ENCODE measurements at regions not wholly inside any gene's neighbourhood (a gene's known extent, or its start where the extent isn't known, plus 50 kb on each side); places are given as distances from the start of the nearest gene placed in this dataset.

DNA sequence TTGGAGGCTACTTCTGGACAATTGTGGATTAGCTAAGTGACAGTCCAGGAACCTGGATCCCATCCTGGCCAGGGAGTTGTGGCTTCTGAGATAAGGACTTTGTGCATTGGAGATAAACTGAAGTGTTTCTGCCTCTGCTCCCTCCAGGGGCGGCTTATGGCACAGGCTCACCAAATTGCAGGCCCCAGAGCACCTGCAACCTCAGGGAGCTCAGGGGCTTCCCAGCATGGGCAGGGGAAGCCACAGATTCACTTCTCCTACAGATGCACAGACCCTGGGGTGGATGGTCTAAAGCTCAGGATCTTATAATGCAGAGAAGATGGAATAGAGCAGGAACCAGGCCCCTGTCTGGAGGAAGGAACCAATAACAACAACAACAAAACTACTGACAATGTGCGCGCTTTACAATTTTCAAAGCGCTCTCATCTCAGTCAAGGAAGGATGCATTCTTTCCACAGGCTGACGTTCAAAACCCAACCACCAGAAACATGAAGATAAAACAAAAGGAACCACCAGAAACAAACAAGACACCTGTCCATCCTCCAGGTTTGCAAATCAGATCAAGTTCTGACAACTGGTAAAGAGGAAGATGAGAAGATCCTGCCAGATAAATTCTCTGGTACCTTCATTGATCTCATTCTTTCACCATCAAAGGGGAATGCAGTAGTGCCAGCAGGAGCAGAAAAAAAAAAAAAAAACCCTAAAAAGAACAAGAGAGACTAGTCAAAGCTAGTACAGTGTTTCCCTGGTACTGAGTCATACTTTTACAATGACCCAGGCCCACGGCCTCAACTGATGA lies 121.0 kb upstream of the IRF2BP2 start (continued):
- TF ChIP-seq, protein P1, sequence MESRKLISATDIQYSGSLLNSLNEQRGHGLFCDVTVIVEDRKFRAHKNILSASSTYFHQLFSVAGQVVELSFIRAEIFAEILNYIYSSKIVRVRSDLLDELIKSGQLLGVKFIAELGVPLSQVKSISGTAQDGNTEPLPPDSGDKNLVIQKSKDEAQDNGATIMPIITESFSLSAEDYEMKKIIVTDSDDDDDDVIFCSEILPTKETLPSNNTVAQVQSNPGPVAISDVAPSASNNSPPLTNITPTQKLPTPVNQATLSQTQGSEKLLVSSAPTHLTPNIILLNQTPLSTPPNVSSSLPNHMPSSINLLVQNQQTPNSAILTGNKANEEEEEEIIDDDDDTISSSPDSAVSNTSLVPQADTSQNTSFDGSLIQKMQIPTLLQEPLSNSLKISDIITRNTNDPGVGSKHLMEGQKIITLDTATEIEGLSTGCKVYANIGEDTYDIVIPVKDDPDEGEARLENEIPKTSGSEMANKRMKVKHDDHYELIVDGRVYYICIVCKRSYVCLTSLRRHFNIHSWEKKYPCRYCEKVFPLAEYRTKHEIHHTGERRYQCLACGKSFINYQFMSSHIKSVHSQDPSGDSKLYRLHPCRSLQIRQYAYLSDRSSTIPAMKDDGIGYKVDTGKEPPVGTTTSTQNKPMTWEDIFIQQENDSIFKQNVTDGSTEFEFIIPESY (IDR thresholded peaks at IDR 0.05; ENCODE audit: borderline replicate concordance, low read depth) = no peak
- TF ChIP-seq, protein P2, sequence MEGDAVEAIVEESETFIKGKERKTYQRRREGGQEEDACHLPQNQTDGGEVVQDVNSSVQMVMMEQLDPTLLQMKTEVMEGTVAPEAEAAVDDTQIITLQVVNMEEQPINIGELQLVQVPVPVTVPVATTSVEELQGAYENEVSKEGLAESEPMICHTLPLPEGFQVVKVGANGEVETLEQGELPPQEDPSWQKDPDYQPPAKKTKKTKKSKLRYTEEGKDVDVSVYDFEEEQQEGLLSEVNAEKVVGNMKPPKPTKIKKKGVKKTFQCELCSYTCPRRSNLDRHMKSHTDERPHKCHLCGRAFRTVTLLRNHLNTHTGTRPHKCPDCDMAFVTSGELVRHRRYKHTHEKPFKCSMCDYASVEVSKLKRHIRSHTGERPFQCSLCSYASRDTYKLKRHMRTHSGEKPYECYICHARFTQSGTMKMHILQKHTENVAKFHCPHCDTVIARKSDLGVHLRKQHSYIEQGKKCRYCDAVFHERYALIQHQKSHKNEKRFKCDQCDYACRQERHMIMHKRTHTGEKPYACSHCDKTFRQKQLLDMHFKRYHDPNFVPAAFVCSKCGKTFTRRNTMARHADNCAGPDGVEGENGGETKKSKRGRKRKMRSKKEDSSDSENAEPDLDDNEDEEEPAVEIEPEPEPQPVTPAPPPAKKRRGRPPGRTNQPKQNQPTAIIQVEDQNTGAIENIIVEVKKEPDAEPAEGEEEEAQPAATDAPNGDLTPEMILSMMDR (IDR thresholded peaks at IDR 0.05) = no peak
- TF ChIP-seq RCOR1 (IDR thresholded peaks at IDR 0.05; ENCODE audit: low read length) = no peak
- TF ChIP-seq NRF1 (IDR thresholded peaks at IDR 0.05; ENCODE audit: low read depth, low read length) = no peak
- TF ChIP-seq, protein P3, sequence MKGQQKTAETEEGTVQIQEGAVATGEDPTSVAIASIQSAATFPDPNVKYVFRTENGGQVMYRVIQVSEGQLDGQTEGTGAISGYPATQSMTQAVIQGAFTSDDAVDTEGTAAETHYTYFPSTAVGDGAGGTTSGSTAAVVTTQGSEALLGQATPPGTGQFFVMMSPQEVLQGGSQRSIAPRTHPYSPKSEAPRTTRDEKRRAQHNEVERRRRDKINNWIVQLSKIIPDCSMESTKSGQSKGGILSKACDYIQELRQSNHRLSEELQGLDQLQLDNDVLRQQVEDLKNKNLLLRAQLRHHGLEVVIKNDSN (IDR thresholded peaks at IDR 0.05; ENCODE audit: borderline replicate concordance, low read depth) = no peak
- TF ChIP-seq EP300 (IDR thresholded peaks at IDR 0.05; ENCODE audit: borderline replicate concordance in 1 of 2, low read depth in 1 of 2, low read length in 1 of 2) = peak in 1 of 2 experiments; percentile 46; a peak in 1 of 4 replicates

DNA sequence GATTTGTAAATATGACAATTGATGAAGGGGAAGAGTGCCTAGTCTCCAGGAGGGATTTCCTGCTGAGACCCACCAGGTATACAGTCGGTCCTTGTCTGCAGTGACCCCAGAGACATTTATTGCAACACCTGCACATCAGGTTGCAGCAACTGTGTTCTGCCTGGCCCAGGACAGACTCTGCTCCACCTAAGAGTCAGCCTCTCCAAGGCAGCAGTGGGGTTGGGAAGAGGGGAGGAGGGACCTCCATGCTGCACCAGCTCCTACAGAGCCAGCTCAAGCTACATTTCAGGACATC lies 120.4 kb upstream of the IRF2BP2 start:
- Histone ChIP-seq H3K79me2 (ENCODE audit: insufficient read depth) (no peaks in the 10 kb centered on the region), H3K4me1 (ENCODE audit: control insufficient read depth in 1 of 2, insufficient read depth in 2 of 2, low read depth in 1 of 2, low read length in 1 of 2) (peaks cover 43 to 44% of the 10 kb centered on the region in 2 experiments), H3K4me2 (no peak overlapping the region), H4K20me1 (ENCODE audit: insufficient read depth) (no peaks in the 10 kb centered on the region), H2AFZ (ENCODE audit: low read depth) (no peak overlapping the region), H3K27me3 (ENCODE audit: insufficient read depth) (no peaks in the 10 kb centered on the region), H3K4me3 (ENCODE audit: low read depth in 2 of 2, low read length in 1 of 2) (no peak overlapping the region), H3K9me2 (no peaks in the 10 kb centered on the region), H3K27ac (ENCODE audit: low read depth in 2 of 2, low read length in 1 of 2) (peak overlapping the region in 1 of 2 experiments; percentile 90; a peak in 1 of 4 replicates), H3K9me3 (no peaks in the 10 kb centered on the region), H3K9ac (no peak overlapping the region), H3K36me3 (replicated peaks in 1 of 2; ENCODE audit: control insufficient read depth in 1 of 2, insufficient read depth in 2 of 2, low read length in 1 of 2) (no peaks in the 10 kb centered on the region), H3F3A (replicated peaks; ENCODE audit: insufficient read depth) (peaks cover 20% of the 10 kb centered on the region)
- ChIA-PET CTCF (interaction anchor here (0.9 to 1.2 kb wide), 3 partner anchors 120 to 354 kb away, joined by 3 read pairs; partner anchors contain the start of gene IRF2BP2), POLR2A (interaction anchor here (1.0 kb wide), 1 partner anchor 119 kb away, joined by 3 read pairs; no protein-coding TSS in a partner anchor)
- TF ChIP-seq SMC3 (IDR thresholded peaks at IDR 0.05; ENCODE audit: low read depth, low read length) (no peak), YY1 (IDR thresholded peaks at IDR 0.05; ENCODE audit: low read depth) (no peak), EZH2phosphoT487 (IDR thresholded peaks at IDR 0.05; ENCODE audit: borderline replicate concordance, low read depth) (no peak), FOXM1 (IDR thresholded peaks at IDR 0.05; ENCODE audit: low read depth) (no peak), RAD21 (IDR thresholded peaks at IDR 0.05; ENCODE audit: low read length) (no peak), POLR2AphosphoS5 (IDR thresholded peaks at IDR 0.05; ENCODE audit: low read depth, low read length) (no peak), NRF1 (IDR thresholded peaks at IDR 0.05; ENCODE audit: low read depth, low read length) (no peak), RCOR1 (IDR thresholded peaks at IDR 0.05; ENCODE audit: low read length) (no peak), TCF12 (IDR thresholded peaks at IDR 0.05) (no peak), TEAD4 (IDR thresholded peaks at IDR 0.05; ENCODE audit: borderline replicate concordance, insufficient read depth) (no peak), SIN3A (IDR thresholded peaks at IDR 0.05; ENCODE audit: borderline replicate concordance, low read depth, low read length) (no peak)
- TF ChIP-seq, protein P4, sequence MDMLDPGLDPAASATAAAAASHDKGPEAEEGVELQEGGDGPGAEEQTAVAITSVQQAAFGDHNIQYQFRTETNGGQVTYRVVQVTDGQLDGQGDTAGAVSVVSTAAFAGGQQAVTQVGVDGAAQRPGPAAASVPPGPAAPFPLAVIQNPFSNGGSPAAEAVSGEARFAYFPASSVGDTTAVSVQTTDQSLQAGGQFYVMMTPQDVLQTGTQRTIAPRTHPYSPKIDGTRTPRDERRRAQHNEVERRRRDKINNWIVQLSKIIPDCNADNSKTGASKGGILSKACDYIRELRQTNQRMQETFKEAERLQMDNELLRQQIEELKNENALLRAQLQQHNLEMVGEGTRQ (IDR thresholded peaks at IDR 0.05; ENCODE audit: borderline replicate concordance, low read depth, low read length) = no peak
- TF ChIP-seq, protein P1 (IDR thresholded peaks at IDR 0.05; ENCODE audit: borderline replicate concordance, low read depth) = no peak
- no peak for DNase-seq
- WGBS (ENCODE audit: low lambda C conversion rate) = 83% methylated on average over 1 of the region's 1 CpG

All from SK-N-SH (cell line).